ENCODE measurements at regions not wholly inside any gene's neighbourhood (a gene's known extent, or its start where the extent isn't known, plus 50 kb on each side); places are given as distances from the start of the nearest gene placed in this dataset.

- DNase-seq (ENCODE audit: low read depth in 2 of 2) = no peak
Observed at GRCh38 chr2:120656273-120656950, 79.3 kb upstream of the GLI2 start.

GRCh38 chr2:120658042-120658769 is 77.5 kb upstream of the GLI2 start:
- no peak for DNase-seq (ENCODE audit: low read depth in 2 of 2)

GRCh38 chr2:120658770-120659158 is 76.9 kb upstream of the GLI2 start:
- no peak for DNase-seq (ENCODE audit: low read depth in 2 of 2)

- DNase-seq (ENCODE audit: low read depth in 2 of 2) = no peak
Observed at GRCh38 chr2:120659275-120659977, 76.2 kb upstream of the GLI2 start.

- DNase-seq (ENCODE audit: low read depth in 2 of 2) = no peak
Observed at GRCh38 chr2:120660056-120660694, 75.5 kb upstream of the GLI2 start.

- no peak for DNase-seq (ENCODE audit: low read depth in 2 of 2)
Observed at GRCh38 chr2:120660771-120661459, 74.8 kb upstream of the GLI2 start.

- DNase-seq (ENCODE audit: low read depth in 2 of 2) = no peak
Observed at GRCh38 chr2:120661551-120661950, 74.1 kb upstream of the GLI2 start.

GRCh38 chr2:120662046-120662445 is 73.6 kb upstream of the GLI2 start:
- DNase-seq (ENCODE audit: low read depth in 2 of 2) = no peak

- DNase-seq (ENCODE audit: low read depth in 2 of 2) = no peak
Observed at GRCh38 chr2:120662746-120663145, 72.9 kb upstream of the GLI2 start.

GRCh38 chr2:120666433-120666832 is 69.2 kb upstream of the GLI2 start:
- no peak for DNase-seq (ENCODE audit: low read depth in 2 of 2)

GRCh38 chr2:120667981-120668380 is 67.7 kb upstream of the GLI2 start:
- DNase-seq (ENCODE audit: low read depth in 2 of 2) = no peak

- peak in 1 of 2 donors; percentile 13 for DNase-seq (ENCODE audit: low read depth in 2 of 2)
Observed at GRCh38 chr2:120669121-120669952, 66.3 kb upstream of the GLI2 start.

GRCh38 chr2:120669971-120670370 is 65.7 kb upstream of the GLI2 start:
- no peak for DNase-seq (ENCODE audit: low read depth in 2 of 2)

- no peak for DNase-seq (ENCODE audit: low read depth in 2 of 2)
Observed at GRCh38 chr2:120670371-120670770, 65.3 kb upstream of the GLI2 start.

GRCh38 chr2:120670771-120671480 is 64.7 kb upstream of the GLI2 start:
- no peak for DNase-seq (ENCODE audit: low read depth in 2 of 2)

GRCh38 chr2:120672526-120673204 is 63.0 kb upstream of the GLI2 start:
- no peak for DNase-seq (ENCODE audit: low read depth in 2 of 2)

- DNase-seq (ENCODE audit: low read depth in 2 of 2) = no peak
Observed at GRCh38 chr2:120673205-120673550, 62.5 kb upstream of the GLI2 start.

- DNase-seq (ENCODE audit: low read depth in 2 of 2) = no peak
Observed at GRCh38 chr2:120673571-120674061, 62.1 kb upstream of the GLI2 start.

All from stimulated activated CD8-positive, alpha-beta memory T cell treated with anti-CD3 and anti-CD28 coated beads, Interleukin-2, amount 100 ng/mL, for 48 hours (primary cell).